Heart left ventricle (tissue), 13 donors: ENCODE measurements at regions not wholly inside any gene's neighbourhood (a gene's known extent, or its start where the extent isn't known, plus 50 kb on each side); places are given as distances from the start of the nearest gene placed in this dataset.

Source experiments
- CTCF ChIP-seq, 12 donors: fragments of 200-600 bp; sonication (generic) in 4 of 12; IDR thresholded peaks; one replicate each; pipeline versions ENCODE4 v1.5.0 to v1.8.0; 2018 to 2022; ENCODE audit warnings: antibody characterized with exemption in 12 of 12, mild to moderate bottlenecking in 5 of 12
- POLR2A ChIP-seq, 2 donors: fragments of 450-650 bp; IDR thresholded peaks; one replicate each; pipeline ENCODE4 v1.6.1; 2017; ENCODE audit warnings: antibody characterized with exemption in 2 of 2, mild to moderate bottlenecking in 2 of 2, moderate library complexity in 2 of 2
- donor health status: ischemic (EF 13 %, LVEDD 7.1; RV severe dilation, severe dysfunction).
- donor health status: DM: no; HTN: yes; CAD: no.
- donor health status: DM: no; HTN: no; CAD: no.
- donor health status: ischemic (EF 25% LVEDD 6.9; RV normal size, moderate dysfunction).
- donor health status: ischemic (EF 25% LVEDD 5.7; RV mildly dilated, moderate dysfunction).
- donor health status: ischemic (EF 35%, LVEDD 5.7; RV mildly dilated, moderate dysfunction).
- donor health status: nonischemic (EF 11% LVEDD 7.7; RV severe dilation, severe dysfunction).
- donor health status: DM: yes; HTN: yes; CAD: no.
- donor health status: PGD.
- donor health status: ischemic (EF 29% LVEDD 5.4; RV normal size, mild dysfunction).
- donor health status: nonischemic (EF 23%, LVEDD 6.1; RV moderate dilation, normal function).

- TF ChIP-seq CTCF (IDR thresholded peaks at IDR 0.05): no peak
- TF ChIP-seq POLR2A (IDR thresholded peaks at IDR 0.05): no peak
Observed at GRCh38 chr5:93653716-93654115, 70.7 kb downstream of the NR2F1 start.
